CD14-positive monocyte (primary cell): ENCODE measurements at regions not wholly inside any gene's neighbourhood (a gene's known extent, or its start where the extent isn't known, plus 50 kb on each side); places are given as distances from the start of the nearest gene placed in this dataset.

Experiments used
- DNase-seq, 3 donors: peaks; one replicate each; pipeline ENCODE4 v3.0.0-alpha.2; 2011 to 2022
- H2AFZ ChIP-seq: 2 replicates; pipeline ENCODE4 v1.6.0; 2012; ENCODE audit warnings: mild to moderate bottlenecking, low read depth, low read length, inconsistent platforms; ENCODE audit not compliant: insufficient read depth, poor library complexity, severe bottlenecking
- H3K27ac ChIP-seq, 2 donors: 1 replicate in 1 of 2; 2 replicates in 1 of 2; pipeline ENCODE4 v1.5.1; 2012 to 2013; ENCODE audit warnings: low read length in 2 of 2, control low read depth in 1 of 2, inconsistent platforms in 1 of 2, low read depth in 1 of 2, mild to moderate bottlenecking in 1 of 2
- H3K27me3 ChIP-seq, 2 donors: one replicate each; pipeline versions ENCODE4 v1.6.0 to v1.6.1; 2011 to 2013; ENCODE audit warnings: low read length in 2 of 2; ENCODE audit not compliant: control insufficient read depth in 2 of 2, insufficient read depth in 2 of 2
- H3K36me3 ChIP-seq, 2 donors: replicated peaks in 1 of 2; 1 replicate in 1 of 2; 2 replicates in 1 of 2; pipeline versions ENCODE4 v1.5.1 to v1.6.1; 2012 to 2013; ENCODE audit warnings: low read length in 2 of 2, control low read depth in 1 of 2, inconsistent platforms in 1 of 2, mild to moderate bottlenecking in 1 of 2; ENCODE audit not compliant: insufficient read depth in 2 of 2, control insufficient read depth in 1 of 2
- H3K4me1 ChIP-seq, 2 donors: 1 replicate in 1 of 2; 2 replicates in 1 of 2; pipeline versions ENCODE4 v1.5.1 to v1.6.1; 2012 to 2013; ENCODE audit warnings: low read length in 2 of 2, control low read depth in 1 of 2, inconsistent platforms in 1 of 2, mild to moderate bottlenecking in 1 of 2, moderate library complexity in 1 of 2; ENCODE audit not compliant: insufficient read depth in 2 of 2, control insufficient read depth in 1 of 2
- H3K4me2 ChIP-seq: replicated peaks from 2 replicates; pipeline ENCODE3; 2012; ENCODE audit warnings: low read length, moderate library complexity, mild to moderate bottlenecking; ENCODE audit not compliant: poor library complexity, severe bottlenecking; ENCODE audit errors: extremely low read depth
- H3K4me3 ChIP-seq, 3 experiments: fragments of 200-600 bp in 1 of 3; sonication (generic) in 1 of 3; replicated peaks in 1 of 3; 1 replicate in 2 of 3; 2 replicates in 1 of 3; pipeline ENCODE4 v1.5.1; 2011 to 2013; ENCODE audit warnings: low read length in 3 of 3, mild to moderate bottlenecking in 3 of 3, control low read depth in 2 of 3, low read depth in 2 of 3, inconsistent platforms in 1 of 3, moderate library complexity in 1 of 3
- H3K79me2 ChIP-seq: 2 replicates; pipeline ENCODE4 v1.6.0; 2012; ENCODE audit warnings: mild to moderate bottlenecking, control low read depth, inconsistent platforms, low read length, moderate library complexity; ENCODE audit not compliant: insufficient read depth
- H3K9ac ChIP-seq: 2 replicates; pipeline ENCODE4 v1.6.0; 2017; ENCODE audit warnings: low read length, mild to moderate bottlenecking; ENCODE audit not compliant: insufficient read depth, poor library complexity, severe bottlenecking
- H3K9me3 ChIP-seq, 2 donors: replicated peaks in 1 of 2; 1 replicate in 1 of 2; 2 replicates in 1 of 2; pipeline versions ENCODE4 v1.5.1 to v1.6.1; 2012 to 2013; ENCODE audit warnings: low read length in 2 of 2, control low read depth in 1 of 2; ENCODE audit not compliant: control insufficient read depth in 1 of 2, insufficient read depth in 1 of 2
- H4K20me1 ChIP-seq: 2 replicates; pipeline ENCODE4 v1.6.0; 2012; ENCODE audit warnings: mild to moderate bottlenecking, low read length, control low read depth, moderate library complexity; ENCODE audit not compliant: insufficient read depth
- H3K27ac Mint-ChIP-seq, 7 donors: one replicate each; pipeline ENCODE4 v1.8.0; 2020; ENCODE audit warnings: mild to moderate bottlenecking in 7 of 7, mixed read lengths in 7 of 7, moderate library complexity in 6 of 7, inconsistent platforms in 2 of 7
- H3K27me3 Mint-ChIP-seq, 3 donors: one replicate each; pipeline ENCODE4 v1.8.0; 2021 to 2022; ENCODE audit warnings: low read depth in 3 of 3, mild to moderate bottlenecking in 3 of 3, mixed read lengths in 3 of 3, moderate library complexity in 3 of 3, inconsistent platforms in 1 of 3
- H3K36me3 Mint-ChIP-seq, 2 donors: one replicate each; pipeline ENCODE4 v1.8.0; 2020; ENCODE audit warnings: mixed read lengths in 2 of 2, inconsistent platforms in 1 of 2, mild to moderate bottlenecking in 1 of 2
- H3K4me1 Mint-ChIP-seq: one replicate; pipeline ENCODE4 v1.8.0; 2020; ENCODE audit warnings: mild to moderate bottlenecking, mixed read lengths
- H3K4me3 Mint-ChIP-seq, 2 donors: one replicate each; pipeline ENCODE4 v1.8.0; 2020; ENCODE audit warnings: mild to moderate bottlenecking in 2 of 2, mixed read lengths in 2 of 2, moderate library complexity in 1 of 2
- H3K9me3 Mint-ChIP-seq, 7 donors: one replicate each; pipeline ENCODE4 v1.8.0; 2020 to 2022; ENCODE audit warnings: mixed read lengths in 7 of 7, mild to moderate bottlenecking in 6 of 7, moderate library complexity in 6 of 7, inconsistent platforms in 2 of 7
- WGBS: methylation state at CpG from one replicate; pipeline ENCODE4 v1.1.5; 2013; ENCODE audit warnings: missing lambda C conversion rate; ENCODE audit not compliant: insufficient coverage; 5-methylcytosine and 5-hydroxymethylcytosine counted together
- intact Hi-C, 2 donors: fragments of 100-400 bp; cut with micrococcal nuclease; formaldehyde crosslinking; loops; one replicate each; pipeline versions ENCODE4 v1.15.0 to v1.15.1; 2023
- TF ChIP-seq, protein P1 (sequence below): fragments of 200-600 bp; IDR thresholded peaks from one replicate; pipeline ENCODE4 v1.8.0; 2022; ENCODE audit warnings: antibody characterized with exemption, mild to moderate bottlenecking

- Histone ChIP-seq H3K36me3 (no peaks in the 10 kb centered on the region), H3K79me2 (no peaks in the 10 kb centered on the region), H4K20me1 (no peaks in the 10 kb centered on the region), H3K27ac (no peak overlapping the region), H3K9ac (no peak overlapping the region), H3K27me3 (no peaks in the 10 kb centered on the region), H3K4me2 (no peak overlapping the region), H3K4me3 (no peak overlapping the region), H2AFZ (no peak overlapping the region), H3K9me3 (no peaks in the 10 kb centered on the region), H3K4me1 (no peaks in the 10 kb centered on the region)
- intact Hi-C loops, result loop anchor here in 1 of 2 donors (5.0 kb wide), 1 partner anchor 87 kb away; no protein-coding TSS in a partner anchor
- DNase-seq, result no peak
- H3K9me3 Mint-ChIP-seq, result no peaks in the 10 kb centered on the region
- H3K27me3 Mint-ChIP-seq, result peaks cover 2 to 17% (median 4%) of the 10 kb centered on the region in 3 donors
- WGBS, result 100% methylated on average over 3 of the region's 4 CpGs
- no peaks in the 10 kb centered on the region for H3K36me3 Mint-ChIP-seq
- no peak overlapping the region for H3K4me3 Mint-ChIP-seq
- TF ChIP-seq, protein P1, sequence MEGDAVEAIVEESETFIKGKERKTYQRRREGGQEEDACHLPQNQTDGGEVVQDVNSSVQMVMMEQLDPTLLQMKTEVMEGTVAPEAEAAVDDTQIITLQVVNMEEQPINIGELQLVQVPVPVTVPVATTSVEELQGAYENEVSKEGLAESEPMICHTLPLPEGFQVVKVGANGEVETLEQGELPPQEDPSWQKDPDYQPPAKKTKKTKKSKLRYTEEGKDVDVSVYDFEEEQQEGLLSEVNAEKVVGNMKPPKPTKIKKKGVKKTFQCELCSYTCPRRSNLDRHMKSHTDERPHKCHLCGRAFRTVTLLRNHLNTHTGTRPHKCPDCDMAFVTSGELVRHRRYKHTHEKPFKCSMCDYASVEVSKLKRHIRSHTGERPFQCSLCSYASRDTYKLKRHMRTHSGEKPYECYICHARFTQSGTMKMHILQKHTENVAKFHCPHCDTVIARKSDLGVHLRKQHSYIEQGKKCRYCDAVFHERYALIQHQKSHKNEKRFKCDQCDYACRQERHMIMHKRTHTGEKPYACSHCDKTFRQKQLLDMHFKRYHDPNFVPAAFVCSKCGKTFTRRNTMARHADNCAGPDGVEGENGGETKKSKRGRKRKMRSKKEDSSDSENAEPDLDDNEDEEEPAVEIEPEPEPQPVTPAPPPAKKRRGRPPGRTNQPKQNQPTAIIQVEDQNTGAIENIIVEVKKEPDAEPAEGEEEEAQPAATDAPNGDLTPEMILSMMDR, result no peak
- H3K4me1 Mint-ChIP-seq, result no peaks in the 10 kb centered on the region
- H3K27ac Mint-ChIP-seq, result no peak overlapping the region
Measured at GRCh38 chr1:53379662-53380002, 51.8 kb upstream of the LRP8 start.

DNA sequence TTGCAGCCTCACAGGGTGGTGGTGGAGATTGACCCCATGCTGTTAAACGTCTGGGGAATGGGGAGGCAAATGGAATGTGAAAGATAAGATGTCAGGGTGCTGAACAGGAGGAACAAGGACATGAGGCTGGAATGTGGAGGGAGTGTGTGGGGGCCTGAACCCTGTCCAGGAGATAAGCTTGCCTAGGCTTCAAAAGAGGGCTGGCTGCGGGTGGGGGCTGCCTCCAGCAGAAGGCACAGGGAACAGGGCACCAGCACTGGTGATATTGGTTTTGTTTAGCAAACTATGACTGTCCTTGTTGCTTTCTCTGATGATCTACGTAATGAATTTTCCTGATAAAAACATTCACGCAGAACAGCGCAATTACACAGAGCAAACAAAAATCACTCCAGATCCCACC lies 52.4 kb upstream of the LRP8 start:
- H3K27ac Mint-ChIP-seq, result no peak overlapping the region
- Histone ChIP-seq H3K79me2 (no peaks in the 10 kb centered on the region), H3K27me3 (no peaks in the 10 kb centered on the region)

More for the DNA sequence above, 52.4 kb upstream of the LRP8 start:
- DNase-seq, result no peak
- H3K36me3 ChIP-seq, result no peaks in the 10 kb centered on the region
- Mint-ChIP-seq H3K4me3 (no peak overlapping the region), H3K27me3 (peaks cover 2 to 17% (median 4%) of the 10 kb centered on the region in 3 donors), H3K36me3 (no peaks in the 10 kb centered on the region), H3K4me1 (no peaks in the 10 kb centered on the region), H3K9me3 (no peaks in the 10 kb centered on the region)
- WGBS, result 96% methylated on average over 4 of the region's 5 CpGs
- no peak overlapping the region for H3K4me3 ChIP-seq
- intact Hi-C loops, result loop anchor here in 1 of 2 donors (5.0 kb wide), 1 partner anchor 88 kb away; no protein-coding TSS in a partner anchor
- H2AFZ ChIP-seq, result no peak overlapping the region
- TF ChIP-seq, protein P1, result no peak
- H3K4me2 ChIP-seq, result no peak overlapping the region
- H3K4me1 ChIP-seq, result no peaks in the 10 kb centered on the region
- H3K9ac ChIP-seq, result no peak overlapping the region
- no peaks in the 10 kb centered on the region for H4K20me1 ChIP-seq
- no peak overlapping the region for H3K27ac ChIP-seq
- H3K9me3 ChIP-seq, result no peaks in the 10 kb centered on the region
